PFSK-1 (cell line): ENCODE measurements at regions not wholly inside any gene's neighbourhood (a gene's known extent, or its start where the extent isn't known, plus 50 kb on each side); places are given as distances from the start of the nearest gene placed in this dataset.

Experiments used
- FOXP2 ChIP-seq: optimal IDR thresholded peaks from 2 replicates; pipeline ENCODE3; 2011; ENCODE audit warnings: borderline replicate concordance, control low read depth, inconsistent platforms; ENCODE audit not compliant: insufficient read depth; ENCODE audit errors: extremely low read length, extremely low read depth
- POLR2AphosphoS5 ChIP-seq: IDR thresholded peaks from 2 replicates; pipeline ENCODE4 v1.6.1; 2012; ENCODE audit warnings: low read depth, mild to moderate bottlenecking, control low read depth, low read length, moderate library complexity
- REST ChIP-seq, 2 experiments: IDR thresholded peaks; 2 replicates each; pipeline versions ENCODE4 v1.6.1 to v1.8.0; 2011 to 2012; ENCODE audit warnings: low read depth in 2 of 2, low read length in 2 of 2, control low read depth in 1 of 2, inconsistent platforms in 1 of 2, mild to moderate bottlenecking in 1 of 2, moderate library complexity in 1 of 2; ENCODE audit not compliant: insufficient read depth in 1 of 2
- SIN3A ChIP-seq: IDR thresholded peaks from 2 replicates; pipeline ENCODE4 v1.6.1; 2012; ENCODE audit warnings: mild to moderate bottlenecking, low read length, moderate library complexity, borderline replicate concordance; ENCODE audit not compliant: insufficient read depth
- TAF1 ChIP-seq: IDR thresholded peaks from 2 replicates; pipeline ENCODE4 v1.6.1; 2012; ENCODE audit warnings: low read length, control low read depth, borderline replicate concordance; ENCODE audit not compliant: insufficient read depth

- no peak for TF ChIP-seq REST (IDR thresholded peaks at IDR 0.05; ENCODE audit: insufficient read depth in 1 of 2, low read depth in 2 of 2, low read length in 2 of 2)
Observed at GRCh38 chr6:140124498-140124897, 750.0 kb upstream of the CITED2 start.

- TF ChIP-seq REST (IDR thresholded peaks at IDR 0.05; ENCODE audit: insufficient read depth in 1 of 2, low read depth in 2 of 2, low read length in 2 of 2), result no peak
- TF ChIP-seq SIN3A, result no peak
- TF ChIP-seq POLR2AphosphoS5, result no peak
- no peak for TF ChIP-seq FOXP2
- no peak for TF ChIP-seq TAF1
Observed at GRCh38 chr6:140108167-140108566, 733.7 kb upstream of the CITED2 start.

GRCh38 chr6:140107216-140107615 is 732.8 kb upstream of the CITED2 start:
- TF ChIP-seq FOXP2, result no peak
- TF ChIP-seq SIN3A, result no peak
- no peak for TF ChIP-seq REST (IDR thresholded peaks at IDR 0.05; ENCODE audit: insufficient read depth in 1 of 2, low read depth in 2 of 2, low read length in 2 of 2)
- TF ChIP-seq TAF1, result no peak
- TF ChIP-seq POLR2AphosphoS5, result no peak

GRCh38 chr6:140105857-140106256 is 731.4 kb upstream of the CITED2 start:
- no peak for TF ChIP-seq FOXP2
- TF ChIP-seq REST (IDR thresholded peaks at IDR 0.05; ENCODE audit: insufficient read depth in 1 of 2, low read depth in 2 of 2, low read length in 2 of 2), result no peak
- no peak for TF ChIP-seq TAF1
- no peak for TF ChIP-seq SIN3A
- no peak for TF ChIP-seq POLR2AphosphoS5

- no peak for TF ChIP-seq POLR2AphosphoS5
- TF ChIP-seq FOXP2, result no peak
- TF ChIP-seq SIN3A, result no peak
- no peak for TF ChIP-seq TAF1
- no peak for TF ChIP-seq REST (IDR thresholded peaks at IDR 0.05; ENCODE audit: insufficient read depth in 1 of 2, low read depth in 2 of 2, low read length in 2 of 2)
Observed at GRCh38 chr6:140105241-140105640, 730.8 kb upstream of the CITED2 start.
